ENCODE measurements at regions not wholly inside any gene's neighbourhood (a gene's known extent, or its start where the extent isn't known, plus 50 kb on each side); places are given as distances from the start of the nearest gene placed in this dataset.

DNA sequence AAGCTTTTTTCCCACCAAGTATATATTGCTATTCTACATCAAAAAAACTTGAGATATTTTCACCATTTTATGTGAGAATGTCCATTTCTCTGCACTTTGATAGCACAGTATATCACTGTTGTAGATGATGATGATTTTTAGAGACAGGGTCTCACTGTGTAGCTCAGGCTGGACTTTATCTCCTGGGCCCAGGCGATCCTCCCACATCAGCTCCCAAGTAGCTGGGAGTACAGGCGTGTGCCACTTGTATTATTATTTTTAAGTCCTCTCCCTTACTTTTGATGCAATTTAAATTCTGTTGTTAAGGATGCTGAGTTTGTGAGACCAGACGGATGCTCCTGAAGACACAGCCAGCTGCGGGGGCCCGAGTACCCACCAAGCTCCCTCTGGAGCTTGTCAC, 326.8 kb downstream of the QKI start:
- Histone ChIP-seq H3K4me2 (ENCODE audit: low read depth, low read length) (no peak overlapping the region), H3K14ac (replicated peaks; ENCODE audit: low read depth, low read length) (no peak overlapping the region), H3K4me1 (ENCODE audit: control insufficient read depth, insufficient read depth, low read length) (peaks cover 9% of the 10 kb centered on the region), H2AFZ (replicated peaks; ENCODE audit: low read length, poor library complexity) (no peak overlapping the region), H3K4me3 (ENCODE audit: insufficient read depth, low read depth, low read length) (no peak overlapping the region), H3K27ac (ENCODE audit: insufficient read depth, low read length) (no peak overlapping the region), H3K18ac (ENCODE audit: low read depth, low read length) (no peak overlapping the region), H3K9me1 (ENCODE audit: insufficient read depth, low read length) (peaks cover 5% of the 10 kb centered on the region; the same call in 1 of the 2 replicates), H2BK120ac (ENCODE audit: low read depth, low read length) (no peak overlapping the region), H3K79me1 (ENCODE audit: low read depth in 1 of 2, low read length in 2 of 2) (no peaks in the 10 kb centered on the region), H3K4ac (ENCODE audit: low read depth, low read length) (no peak overlapping the region), H2AK9ac (replicated peaks; ENCODE audit: low read depth, low read length, poor library complexity) (no peak overlapping the region), H4K20me1 (ENCODE audit: insufficient read depth, low read length) (no peaks in the 10 kb centered on the region), H2AK5ac (ENCODE audit: low read depth, low read length) (no peak overlapping the region), H3K36me3 (ENCODE audit: control insufficient read depth, insufficient read depth, low read length) (no peaks in the 10 kb centered on the region), H4K91ac (ENCODE audit: insufficient read depth, low read depth, low read length) (no peak overlapping the region), H2BK15ac (ENCODE audit: low read depth, low read length) (no peak overlapping the region), H3K56ac (ENCODE audit: extremely low read depth, insufficient read depth, low read length) (no peak overlapping the region), H3K9ac (ENCODE audit: low read depth, low read length) (no peak overlapping the region), H3K23ac (ENCODE audit: low read depth, low read length) (no peak overlapping the region), H3K9me3 (ENCODE audit: control insufficient read depth, insufficient read depth, low read length) (no peaks in the 10 kb centered on the region), H2BK5ac (ENCODE audit: low read depth, low read length, poor library complexity, severe bottlenecking) (no peak overlapping the region), H2BK20ac (ENCODE audit: low read depth, low read length) (no peak overlapping the region), H4K8ac (ENCODE audit: low read depth in 2 of 2, low read length in 2 of 2) (no peak overlapping the region), H4K5ac (ENCODE audit: low read depth, low read length) (no peak overlapping the region), H3K27me3 (ENCODE audit: control insufficient read depth, insufficient read depth, low read length) (peaks cover 2% of the 10 kb centered on the region; the same call in 1 of the 2 replicates)
- dilution Hi-C loops (cut with HindIII; ENCODE audit: low sequenced_read_pairs, unreplicated experiment) = no loop called here
- ChIA-PET POLR2A (ENCODE audit: unreplicated experiment) (no interaction called here), CTCF (interaction anchor here (0.7 kb wide), 1 partner anchor 27 kb away, joined by 4 read pairs; no protein-coding TSS in a partner anchor)
- ATAC-seq (ENCODE audit: low read depth) (no peak), DNase-seq (no peak)
- TF ChIP-seq MAFK (IDR thresholded peaks at IDR 0.05; ENCODE audit: low read depth, low read length) = no peak
- no peak for TF ChIP-seq NFE2L2 (IDR thresholded peaks at IDR 0.05; ENCODE audit: low read depth, low read length)
- TF ChIP-seq FOS (IDR thresholded peaks at IDR 0.05; ENCODE audit: low read depth, low read length) = no peak
- no peak for TF ChIP-seq SMC3 (IDR thresholded peaks at IDR 0.05; ENCODE audit: low read depth, low read length)
- TF ChIP-seq RAD21 (IDR thresholded peaks at IDR 0.05; ENCODE audit: low read length) = no peak
- no peak for TF ChIP-seq MXI1 (IDR thresholded peaks at IDR 0.05; ENCODE audit: borderline replicate concordance, low read depth, low read length)
- TF ChIP-seq CHD1 (IDR thresholded peaks at IDR 0.05; ENCODE audit: low read depth, low read length) = no peak
- TF ChIP-seq, protein P1, sequence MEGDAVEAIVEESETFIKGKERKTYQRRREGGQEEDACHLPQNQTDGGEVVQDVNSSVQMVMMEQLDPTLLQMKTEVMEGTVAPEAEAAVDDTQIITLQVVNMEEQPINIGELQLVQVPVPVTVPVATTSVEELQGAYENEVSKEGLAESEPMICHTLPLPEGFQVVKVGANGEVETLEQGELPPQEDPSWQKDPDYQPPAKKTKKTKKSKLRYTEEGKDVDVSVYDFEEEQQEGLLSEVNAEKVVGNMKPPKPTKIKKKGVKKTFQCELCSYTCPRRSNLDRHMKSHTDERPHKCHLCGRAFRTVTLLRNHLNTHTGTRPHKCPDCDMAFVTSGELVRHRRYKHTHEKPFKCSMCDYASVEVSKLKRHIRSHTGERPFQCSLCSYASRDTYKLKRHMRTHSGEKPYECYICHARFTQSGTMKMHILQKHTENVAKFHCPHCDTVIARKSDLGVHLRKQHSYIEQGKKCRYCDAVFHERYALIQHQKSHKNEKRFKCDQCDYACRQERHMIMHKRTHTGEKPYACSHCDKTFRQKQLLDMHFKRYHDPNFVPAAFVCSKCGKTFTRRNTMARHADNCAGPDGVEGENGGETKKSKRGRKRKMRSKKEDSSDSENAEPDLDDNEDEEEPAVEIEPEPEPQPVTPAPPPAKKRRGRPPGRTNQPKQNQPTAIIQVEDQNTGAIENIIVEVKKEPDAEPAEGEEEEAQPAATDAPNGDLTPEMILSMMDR (conservative IDR thresholded peaks at IDR 0.05; ENCODE audit: low read depth, low read length) = no peak
- 80% methylated on average over 2 of the region's 5 CpGs; no CpG with 5 or more reads in 1 of the 2 experiments for WGBS, 2 experiments (ENCODE audit: extremely low coverage in 2 of 2, insufficient read length in 1 of 2)
- intact Hi-C loops (cut with micrococcal nuclease) = no loop called here
- BruUV-seq (replicated peaks) = no TSS peak
- in situ Hi-C loops (cut with MboI; ENCODE audit: low sequenced_read_pairs) = no loop called here

Measured in IMR-90 (cell line).